ENCODE measurements at regions not wholly inside any gene's neighbourhood (a gene's known extent, or its start where the extent isn't known, plus 50 kb on each side); places are given as distances from the start of the nearest gene placed in this dataset.

DNA sequence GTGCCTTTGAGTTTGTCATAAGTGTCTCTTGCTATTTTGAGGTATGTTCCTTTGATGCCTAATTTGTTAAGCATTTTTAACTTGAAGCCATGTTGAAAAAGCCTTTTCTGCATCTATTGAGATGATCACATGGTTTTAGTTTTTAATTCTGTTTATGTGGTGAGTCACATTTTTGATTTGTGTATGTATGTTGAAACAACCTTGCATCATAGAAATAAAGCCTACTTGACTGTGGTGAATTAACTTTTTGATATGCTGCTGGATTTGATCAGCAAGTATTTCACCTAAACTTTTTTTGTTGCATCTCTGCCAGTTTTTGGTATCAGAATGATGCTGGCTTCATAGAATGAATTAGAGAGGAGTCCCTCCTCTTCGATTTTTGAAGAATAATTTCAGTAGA is 469.7 kb downstream of the CDH2 start (continued):
- TF ChIP-seq, protein P1, sequence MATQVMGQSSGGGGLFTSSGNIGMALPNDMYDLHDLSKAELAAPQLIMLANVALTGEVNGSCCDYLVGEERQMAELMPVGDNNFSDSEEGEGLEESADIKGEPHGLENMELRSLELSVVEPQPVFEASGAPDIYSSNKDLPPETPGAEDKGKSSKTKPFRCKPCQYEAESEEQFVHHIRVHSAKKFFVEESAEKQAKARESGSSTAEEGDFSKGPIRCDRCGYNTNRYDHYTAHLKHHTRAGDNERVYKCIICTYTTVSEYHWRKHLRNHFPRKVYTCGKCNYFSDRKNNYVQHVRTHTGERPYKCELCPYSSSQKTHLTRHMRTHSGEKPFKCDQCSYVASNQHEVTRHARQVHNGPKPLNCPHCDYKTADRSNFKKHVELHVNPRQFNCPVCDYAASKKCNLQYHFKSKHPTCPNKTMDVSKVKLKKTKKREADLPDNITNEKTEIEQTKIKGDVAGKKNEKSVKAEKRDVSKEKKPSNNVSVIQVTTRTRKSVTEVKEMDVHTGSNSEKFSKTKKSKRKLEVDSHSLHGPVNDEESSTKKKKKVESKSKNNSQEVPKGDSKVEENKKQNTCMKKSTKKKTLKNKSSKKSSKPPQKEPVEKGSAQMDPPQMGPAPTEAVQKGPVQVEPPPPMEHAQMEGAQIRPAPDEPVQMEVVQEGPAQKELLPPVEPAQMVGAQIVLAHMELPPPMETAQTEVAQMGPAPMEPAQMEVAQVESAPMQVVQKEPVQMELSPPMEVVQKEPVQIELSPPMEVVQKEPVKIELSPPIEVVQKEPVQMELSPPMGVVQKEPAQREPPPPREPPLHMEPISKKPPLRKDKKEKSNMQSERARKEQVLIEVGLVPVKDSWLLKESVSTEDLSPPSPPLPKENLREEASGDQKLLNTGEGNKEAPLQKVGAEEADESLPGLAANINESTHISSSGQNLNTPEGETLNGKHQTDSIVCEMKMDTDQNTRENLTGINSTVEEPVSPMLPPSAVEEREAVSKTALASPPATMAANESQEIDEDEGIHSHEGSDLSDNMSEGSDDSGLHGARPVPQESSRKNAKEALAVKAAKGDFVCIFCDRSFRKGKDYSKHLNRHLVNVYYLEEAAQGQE (IDR thresholded peaks at IDR 0.05; ENCODE audit: low read depth): no peak
- no peak for TF ChIP-seq ELF1 (IDR thresholded peaks at IDR 0.05; ENCODE audit: borderline replicate concordance, low read depth)

- Histone ChIP-seq H3K36me3 (ENCODE audit: control insufficient read depth in 1 of 2, insufficient read depth in 2 of 2, low read length in 2 of 2) (no peaks in the 10 kb centered on the region), H3K4me2 (ENCODE audit: low read length) (no peak overlapping the region), H2AFZ (ENCODE audit: low read depth, low read length, poor library complexity, severe bottlenecking) (no peak overlapping the region), H3K27me3 (ENCODE audit: insufficient read depth, low read length) (no peaks in the 10 kb centered on the region), H3K79me2 (ENCODE audit: insufficient read depth, low read length) (no peaks in the 10 kb centered on the region), H3K4me1 (ENCODE audit: control insufficient read depth in 1 of 2, insufficient read depth in 2 of 2, low read length in 2 of 2) (no peaks in the 10 kb centered on the region), H3K4me3 (replicated peaks in 1 of 2; ENCODE audit: low read depth in 1 of 2, low read length in 2 of 2) (no peak overlapping the region), H3K9me2 (ENCODE audit: insufficient read depth) (no peaks in the 10 kb centered on the region), H3K9ac (ENCODE audit: low read length) (no peak overlapping the region), H3K27ac (ENCODE audit: low read depth, low read length) (no peak overlapping the region), H3K9me3 (ENCODE audit: control insufficient read depth in 1 of 2, insufficient read depth in 1 of 2, low read depth in 1 of 2, low read length in 2 of 2) (no peaks in the 10 kb centered on the region), H4K20me1 (ENCODE audit: insufficient read depth) (no peaks in the 10 kb centered on the region)
- RAD21 ChIA-PET (ENCODE audit: low non-redundant PET in 1 of 2, low total read pairs in 2 of 2, uncharacterized antibody in 2 of 2, unreplicated experiment in 2 of 2): no interaction called here
- POLR2A ChIA-PET: no interaction called here
- CTCF ChIA-PET: no interaction called here
- DNase-seq (ENCODE audit: low read depth, low spot score) (no peak), ATAC-seq (no peak)
- BruUV-seq (replicated peaks): no TSS peak
- intact Hi-C loops (cut with micrococcal nuclease): no loop called here
- TF ChIP-seq YY1 (IDR thresholded peaks at IDR 0.05; ENCODE audit: extremely low read depth, insufficient replicate concordance, low read depth, low read length) (no peak), CEBPB (IDR thresholded peaks at IDR 0.05; ENCODE audit: low read depth) (no peak), MAX (IDR thresholded peaks at IDR 0.05) (no peak), TCF7L2 (IDR thresholded peaks at IDR 0.05; ENCODE audit: borderline replicate concordance, extremely low read depth, insufficient read depth, insufficient read length) (no peak), FOSL1 (IDR thresholded peaks at IDR 0.05; ENCODE audit: low read depth) (no peak), RAD21 (IDR thresholded peaks at IDR 0.05; ENCODE audit: low read depth) (no peak), ZNF274 (IDR thresholded peaks at IDR 0.05; ENCODE audit: low read depth, low read length) (no peak), EZH2phosphoT487 (IDR thresholded peaks at IDR 0.05; ENCODE audit: borderline replicate concordance) (no peak), ZBTB33 (IDR thresholded peaks at IDR 0.05; ENCODE audit: extremely low read depth, insufficient replicate concordance, low read length) (no peak), EGR1 (IDR thresholded peaks at IDR 0.05; ENCODE audit: low read depth) (no peak), ELF1 (IDR thresholded peaks at IDR 0.05; ENCODE audit: borderline replicate concordance, low read depth) (no peak), EZH2 (IDR thresholded peaks at IDR 0.05) (no peak), SRF (IDR thresholded peaks at IDR 0.05; ENCODE audit: low read depth) (no peak)
- TF ChIP-seq, protein P2, sequence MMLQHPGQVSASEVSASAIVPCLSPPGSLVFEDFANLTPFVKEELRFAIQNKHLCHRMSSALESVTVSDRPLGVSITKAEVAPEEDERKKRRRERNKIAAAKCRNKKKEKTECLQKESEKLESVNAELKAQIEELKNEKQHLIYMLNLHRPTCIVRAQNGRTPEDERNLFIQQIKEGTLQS (IDR thresholded peaks at IDR 0.05): no peak
- TF ChIP-seq, protein P1 (IDR thresholded peaks at IDR 0.05; ENCODE audit: low read depth): no peak
Observed at GRCh38 chr18:27704736-27705361, 472.1 kb downstream of the CDH2 start.

All from HCT116 (cell line).